Activated B cell treated with CpG ODN at 0.5 μM for 24 hours (primary cell): ENCODE measurements at regions not wholly inside any gene's neighbourhood (a gene's known extent, or its start where the extent isn't known, plus 50 kb on each side); places are given as distances from the start of the nearest gene placed in this dataset.

ENCODE experiments used
- ATAC-seq: fragments of 200-7000 bp; cut with Tn5 transposase; one replicate; pipeline ENCODE4 v1.10.0; 2021; ENCODE audit warnings: low read depth, mild to moderate bottlenecking, moderate library complexity
- CTCF ChIA-PET: fragments of 350-600 bp; sonication (Branson Sonifier 250); formaldehyde crosslinking; loops from one replicate; lab custom pipeline; 2021; ENCODE audit warnings: antibody characterized with exemption; lab: Charles Lee
- POLR2A ChIA-PET: fragments of 350-600 bp; sonication (Branson Sonifier 250); formaldehyde crosslinking; loops from one replicate; lab custom pipeline; 2021; ENCODE audit warnings: antibody characterized with exemption; lab: Charles Lee
- DNase-seq: peaks from one replicate; pipeline ENCODE4 v3.0.0; 2022
- H3K27ac Mint-ChIP-seq: one replicate; pipeline ENCODE4 v1.8.0; 2020; ENCODE audit warnings: mixed read lengths
- H3K27me3 Mint-ChIP-seq: one replicate; pipeline ENCODE4 v1.8.0; 2021; ENCODE audit warnings: mixed read lengths
- H3K36me3 Mint-ChIP-seq: one replicate; pipeline ENCODE4 v1.8.0; 2021; ENCODE audit warnings: low read depth, mixed read lengths
- H3K4me1 Mint-ChIP-seq: one replicate; pipeline ENCODE4 v1.8.0; 2021; ENCODE audit warnings: mixed read lengths
- H3K4me3 Mint-ChIP-seq: one replicate; pipeline ENCODE4 v1.8.0; 2020; ENCODE audit warnings: mild to moderate bottlenecking, mixed read lengths
- H3K9me3 Mint-ChIP-seq: one replicate; pipeline ENCODE4 v1.8.0; 2020; ENCODE audit warnings: mixed read lengths
- CTCF ChIP-seq: fragments of 200-600 bp; IDR thresholded peaks from one replicate; pipeline ENCODE4 v1.8.0; 2022; ENCODE audit warnings: antibody characterized with exemption, mild to moderate bottlenecking
- intact Hi-C: fragments of 100-400 bp; cut with micrococcal nuclease; formaldehyde crosslinking; loops from one replicate; pipeline ENCODE4 v1.15.1; 2024

DNA sequence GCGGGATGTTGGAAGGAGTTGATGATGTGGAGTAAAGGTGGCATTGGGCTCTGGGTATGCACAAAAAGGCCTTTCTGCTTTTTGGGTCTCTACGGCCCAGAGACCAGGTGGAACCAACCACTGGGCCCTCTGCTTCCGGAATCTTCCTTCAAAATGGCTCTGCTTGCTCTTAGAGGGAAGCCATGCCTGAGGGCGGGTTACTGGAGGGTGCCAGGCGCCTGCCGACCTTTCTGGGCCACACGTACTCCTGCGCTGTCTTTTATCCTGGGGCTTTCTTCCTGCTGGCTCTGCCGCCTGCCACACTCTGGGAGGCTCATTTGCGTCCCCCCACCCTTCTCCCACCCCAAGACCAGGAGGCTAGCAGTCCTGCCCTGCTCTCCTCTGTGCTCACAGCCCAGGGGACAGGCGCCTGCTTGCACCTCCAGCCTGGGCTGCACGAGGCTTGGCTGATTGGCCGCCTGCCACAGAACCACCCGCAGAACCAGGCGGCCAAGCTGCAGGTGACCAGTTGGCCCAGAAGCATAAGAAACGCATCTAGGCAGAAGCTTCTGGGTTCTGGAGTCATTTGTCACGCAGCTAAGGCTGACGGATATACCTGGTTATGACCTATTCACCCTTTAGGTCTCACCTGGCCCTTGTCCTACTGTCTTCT, 536.9 kb downstream of the TBC1D22A start:
- no peak for TF ChIP-seq CTCF

DNA sequence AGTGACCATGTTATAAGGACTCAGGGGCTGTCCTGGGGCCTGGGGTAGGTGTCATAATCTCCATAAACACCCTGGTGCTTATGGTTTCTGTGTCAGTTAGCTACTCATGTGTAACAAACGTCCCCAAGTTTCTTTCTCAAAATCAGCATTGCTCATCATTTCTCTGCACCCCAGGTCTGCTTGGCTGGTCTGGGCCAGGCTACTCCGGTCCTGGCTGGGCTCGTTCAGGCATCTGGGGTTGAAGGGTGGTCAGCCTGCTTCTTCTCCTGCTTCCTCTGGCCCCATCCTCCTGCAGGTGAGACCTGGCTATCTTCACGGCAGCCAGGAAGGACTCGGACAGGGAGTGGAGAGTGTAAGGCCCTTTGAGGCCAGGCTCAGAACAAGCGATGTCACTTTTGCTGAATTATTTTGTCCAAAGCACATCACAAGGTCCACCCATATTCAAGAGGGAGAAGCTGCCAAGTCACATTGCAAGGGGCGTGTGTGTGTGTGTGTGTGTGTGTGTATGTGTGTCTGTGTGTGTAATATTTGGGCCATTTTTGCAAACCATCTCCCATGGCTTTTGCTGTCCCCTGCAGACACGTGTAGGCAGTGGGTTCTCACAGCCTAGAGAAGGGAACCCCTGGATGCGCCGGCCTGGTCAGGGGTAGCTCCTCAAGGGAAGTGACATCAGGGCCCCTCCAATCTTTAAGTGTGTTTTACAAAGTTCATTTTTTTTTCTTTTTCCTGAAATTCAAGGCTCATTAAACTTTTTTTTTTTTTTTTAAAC, 535.8 kb downstream of the TBC1D22A start:
- CTCF ChIA-PET = interaction anchor here (0.6 kb wide), 1 partner anchor 15 kb away, joined by 3 read pairs; no protein-coding TSS in a partner anchor
- Mint-ChIP-seq H3K36me3 (no peaks in the 10 kb centered on the region), H3K9me3 (no peaks in the 10 kb centered on the region), H3K27ac (no peak overlapping the region), H3K4me3 (no peak overlapping the region), H3K27me3 (peaks cover 9% of the 10 kb centered on the region), H3K4me1 (no peaks in the 10 kb centered on the region)
- DNase-seq (no peak), ATAC-seq (no peak)
- intact Hi-C loops = no loop called here
- POLR2A ChIA-PET = no interaction called here
- TF ChIP-seq CTCF = no peak

More for the DNA sequence above, 536.9 kb downstream of the TBC1D22A start:
- no peaks in the 10 kb centered on the region for H3K36me3 Mint-ChIP-seq
- ChIA-PET POLR2A (no interaction called here), CTCF (no interaction called here)
- no peaks in the 10 kb centered on the region for H3K4me1 Mint-ChIP-seq
- H3K4me3 Mint-ChIP-seq = no peak overlapping the region
- no peaks in the 10 kb centered on the region for H3K9me3 Mint-ChIP-seq
- H3K27me3 Mint-ChIP-seq = peaks cover 8% of the 10 kb centered on the region
- no peak for DNase-seq
- H3K27ac Mint-ChIP-seq = no peak overlapping the region
- intact Hi-C loops = no loop called here
- no peak for ATAC-seq

- ChIA-PET POLR2A (no interaction called here), CTCF (no interaction called here)
- Mint-ChIP-seq H3K36me3 (no peaks in the 10 kb centered on the region), H3K27me3 (peaks cover 9% of the 10 kb centered on the region), H3K9me3 (no peaks in the 10 kb centered on the region), H3K4me1 (no peaks in the 10 kb centered on the region), H3K27ac (no peak overlapping the region), H3K4me3 (no peak overlapping the region)
- DNase-seq (no peak), ATAC-seq (no peak)
- intact Hi-C loops = no loop called here
- no peak for TF ChIP-seq CTCF
These were observed 535.0 kb downstream of the TBC1D22A start for GRCh38 chr22:47297261-47298016.

DNA sequence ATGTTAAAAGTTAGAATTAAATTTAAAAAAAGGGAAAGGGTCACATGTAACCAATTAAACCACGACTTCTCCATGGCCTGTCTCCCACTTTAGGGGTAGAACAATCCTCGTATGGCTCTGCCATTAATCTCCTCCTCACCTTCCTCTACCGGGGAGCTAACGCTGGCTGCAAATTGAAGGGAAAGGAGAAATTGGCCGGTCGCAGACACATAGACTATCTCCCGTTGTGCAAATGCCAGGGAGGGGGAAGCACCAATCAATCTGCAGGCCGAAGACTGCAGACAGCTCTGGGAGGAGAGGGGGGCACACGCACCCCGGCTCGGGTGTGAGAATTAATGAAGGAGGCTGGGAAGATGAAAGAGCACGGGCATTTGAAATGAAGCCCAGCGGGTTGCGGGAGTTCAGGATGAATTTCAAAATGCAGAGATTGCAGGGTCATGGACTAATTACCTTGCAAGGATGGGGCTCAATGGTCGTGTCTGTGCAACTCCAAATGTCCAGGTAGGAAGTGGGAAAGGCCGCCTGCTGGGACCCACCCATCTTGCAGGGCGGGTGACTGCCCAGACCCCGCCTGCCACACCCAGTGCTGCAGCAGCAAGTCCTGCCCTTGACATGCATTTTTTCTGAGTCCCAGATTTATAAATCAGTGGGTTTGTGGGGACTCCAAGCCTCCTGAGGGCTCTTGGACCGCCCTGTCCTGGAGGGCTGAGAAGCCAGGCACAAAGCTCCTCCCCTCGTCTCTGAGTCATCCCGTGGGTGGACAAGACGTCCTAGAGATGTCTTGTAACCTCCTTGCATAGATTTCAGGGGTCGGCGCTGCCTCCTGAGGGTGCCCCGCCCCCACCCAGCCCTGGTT, 534.2 kb downstream of the TBC1D22A start:
- Mint-ChIP-seq H3K9me3 (no peaks in the 10 kb centered on the region), H3K27ac (no peak overlapping the region), H3K4me1 (no peaks in the 10 kb centered on the region), H3K4me3 (no peak overlapping the region), H3K27me3 (peaks cover 9% of the 10 kb centered on the region), H3K36me3 (no peaks in the 10 kb centered on the region)
- ATAC-seq (no peak), DNase-seq (no peak)
- intact Hi-C loops = no loop called here
- CTCF ChIA-PET = no interaction called here
- POLR2A ChIA-PET = no interaction called here
- TF ChIP-seq CTCF = no peak
